GM21528 (cell line): ENCODE measurements at regions not wholly inside any gene's neighbourhood (a gene's known extent, or its start where the extent isn't known, plus 50 kb on each side); places are given as distances from the start of the nearest gene placed in this dataset.

Experiments
- ATAC-seq: cut with Tn5 transposase; IDR thresholded peaks from one replicate; pipeline ENCODE4 v1.9.1; 2021; ENCODE audit warnings: mild to moderate bottlenecking, moderate library complexity; ENCODE audit not compliant: unreplicated experiment, low FRiP score

DNA sequence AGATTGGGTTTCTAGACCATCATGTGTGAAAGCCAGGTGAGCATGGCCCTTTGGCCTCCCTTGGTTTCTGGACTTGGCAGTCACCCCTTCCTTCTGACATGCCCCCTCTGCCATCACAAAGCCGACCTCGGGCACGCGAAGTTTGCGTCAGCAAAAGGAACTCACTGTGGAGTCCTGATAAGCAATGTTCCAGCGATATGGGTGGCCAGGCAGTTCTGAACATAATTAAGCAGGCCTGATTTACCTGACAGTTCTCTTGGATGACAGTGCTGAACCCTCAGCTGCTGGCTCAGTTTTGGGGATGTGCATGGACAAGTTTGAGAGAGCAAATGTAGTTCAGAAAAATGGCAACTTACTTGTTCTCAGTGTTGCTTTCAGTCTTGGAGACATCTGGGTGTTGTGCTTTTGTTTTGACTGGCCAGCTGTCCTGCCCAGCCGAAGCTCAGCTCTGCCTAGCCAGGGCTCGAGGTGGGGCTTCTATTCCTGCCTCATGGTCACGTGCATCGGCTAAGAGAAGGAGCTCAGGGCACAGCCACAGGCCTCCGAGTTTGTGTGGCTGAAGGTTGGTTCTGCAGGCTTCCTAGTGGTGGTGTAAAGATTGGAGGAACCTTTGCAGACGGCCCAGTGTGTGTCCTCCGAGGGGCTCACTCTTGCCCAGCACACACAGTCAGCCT, 78.3 kb downstream of the CLDN34 start:
- ATAC-seq, result no peak

DNA sequence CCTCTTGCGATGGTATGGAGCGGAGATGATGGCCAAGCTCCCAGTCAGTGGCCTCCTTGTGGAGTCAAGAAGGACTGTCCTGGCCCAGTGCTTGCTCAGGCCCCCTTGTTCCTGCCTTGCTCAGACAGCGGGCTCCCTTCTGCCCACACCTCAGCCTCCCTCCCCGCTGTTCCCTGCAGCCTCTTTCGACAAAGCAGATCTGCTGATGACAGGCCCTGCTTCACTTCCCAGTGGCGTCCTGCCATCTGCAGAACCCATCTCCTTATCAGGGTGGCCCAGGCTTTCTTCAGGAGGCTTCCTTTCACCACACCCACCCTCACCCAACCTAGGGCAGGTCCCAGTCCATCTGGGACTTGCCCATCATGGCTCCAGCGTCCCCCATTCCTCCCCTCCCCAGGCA, 80.0 kb downstream of the CLDN34 start:
- ATAC-seq, result no peak

DNA sequence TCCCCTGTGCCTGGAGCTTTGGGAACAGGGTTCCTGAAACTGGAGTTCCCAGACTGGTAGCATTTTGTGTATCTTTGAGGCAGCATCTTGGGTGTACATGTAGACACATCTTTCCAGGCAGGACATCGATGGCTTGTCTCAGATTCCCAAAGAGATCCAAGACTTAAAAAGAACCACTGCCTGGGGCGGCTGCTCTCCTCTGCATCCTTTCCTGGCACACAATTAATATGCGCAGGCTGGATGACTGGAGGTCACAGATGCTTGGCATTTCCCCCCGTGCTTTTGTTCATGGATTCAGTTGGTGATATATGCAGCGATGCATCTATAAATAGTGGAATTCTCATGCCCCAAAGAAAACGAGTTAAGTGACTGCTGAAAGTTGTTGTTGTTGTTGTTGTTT, 80.5 kb downstream of the CLDN34 start:
- ATAC-seq, result no peak

DNA sequence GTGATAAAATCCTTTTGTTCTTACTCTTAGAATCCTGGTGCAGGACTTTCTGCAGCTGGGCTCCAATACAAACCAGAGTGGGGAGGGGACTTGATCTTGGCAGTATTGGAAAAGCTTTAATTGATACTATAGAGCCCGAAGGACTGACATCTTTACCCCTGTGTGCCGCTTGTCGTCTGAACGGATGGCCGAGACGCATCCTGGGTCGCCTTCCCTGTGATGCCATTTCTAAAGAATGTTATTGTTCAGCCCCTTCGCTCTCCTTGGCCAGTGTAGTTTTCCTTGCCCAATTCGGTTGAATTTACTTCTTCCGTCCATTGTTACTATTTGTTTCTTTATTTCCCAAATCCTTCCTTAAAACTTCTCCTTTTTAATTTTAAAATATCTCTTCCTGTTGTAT, 80.9 kb downstream of the CLDN34 start:
- ATAC-seq, result no peak

DNA sequence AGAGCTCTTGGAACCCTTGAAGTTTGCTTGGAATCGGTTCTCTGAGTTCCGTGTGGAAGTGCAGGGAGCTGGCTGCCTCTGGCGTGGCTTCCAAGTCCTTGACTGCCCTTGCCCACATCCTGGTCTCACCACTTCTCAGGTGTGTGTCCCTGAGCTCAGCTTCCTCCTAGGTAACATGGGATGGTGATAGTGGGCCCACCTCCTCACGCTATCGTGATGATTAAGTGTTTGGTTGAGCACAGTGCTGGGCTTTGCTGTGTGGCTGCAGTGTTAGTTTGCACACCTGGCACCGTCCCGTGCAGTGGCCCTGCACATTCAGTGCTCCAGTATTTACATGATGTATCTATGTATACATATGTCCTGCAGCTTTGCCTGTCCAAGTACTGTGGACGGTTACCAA, 81.5 kb downstream of the CLDN34 start:
- ATAC-seq, result no peak

DNA sequence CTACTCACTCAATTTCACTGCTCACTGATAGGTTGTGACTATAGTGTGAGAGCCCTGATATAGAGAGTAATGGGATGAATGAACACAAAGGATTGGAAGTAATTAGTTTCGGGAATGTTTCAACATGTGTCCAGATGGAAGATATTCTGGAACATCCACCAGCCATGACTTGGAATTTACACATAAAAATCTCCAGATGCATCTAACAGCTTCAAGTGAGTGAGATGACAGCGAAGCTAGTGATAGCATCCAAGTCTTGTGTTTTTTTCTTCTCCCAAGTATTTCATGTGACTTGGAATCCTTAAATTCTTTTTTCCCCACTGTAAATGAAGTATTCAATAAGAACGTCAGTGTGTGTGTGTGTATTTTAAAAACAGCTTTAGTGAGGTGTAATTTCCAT, 82.1 kb downstream of the CLDN34 start:
- ATAC-seq, result no peak

DNA sequence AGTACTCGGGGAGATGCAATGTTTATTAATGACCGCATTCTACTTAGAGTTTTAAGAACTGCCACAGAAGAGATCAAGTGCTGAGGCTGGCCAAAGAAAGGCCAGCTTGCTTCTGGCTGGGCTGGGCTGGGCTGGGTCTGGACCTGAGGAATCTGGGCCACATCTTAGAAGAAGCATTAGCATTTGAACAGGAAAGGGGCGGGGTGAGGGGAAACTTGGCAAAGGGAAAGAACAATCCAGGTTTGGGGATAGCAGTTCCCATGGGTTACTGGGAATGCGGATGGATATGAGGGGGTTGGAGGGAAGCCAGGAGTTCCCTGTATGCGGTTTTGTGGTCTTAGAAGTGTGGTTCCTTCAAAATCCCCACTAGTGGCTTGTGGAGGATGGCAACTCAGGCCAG, 83.3 kb downstream of the CLDN34 start:
- no peak for ATAC-seq

DNA sequence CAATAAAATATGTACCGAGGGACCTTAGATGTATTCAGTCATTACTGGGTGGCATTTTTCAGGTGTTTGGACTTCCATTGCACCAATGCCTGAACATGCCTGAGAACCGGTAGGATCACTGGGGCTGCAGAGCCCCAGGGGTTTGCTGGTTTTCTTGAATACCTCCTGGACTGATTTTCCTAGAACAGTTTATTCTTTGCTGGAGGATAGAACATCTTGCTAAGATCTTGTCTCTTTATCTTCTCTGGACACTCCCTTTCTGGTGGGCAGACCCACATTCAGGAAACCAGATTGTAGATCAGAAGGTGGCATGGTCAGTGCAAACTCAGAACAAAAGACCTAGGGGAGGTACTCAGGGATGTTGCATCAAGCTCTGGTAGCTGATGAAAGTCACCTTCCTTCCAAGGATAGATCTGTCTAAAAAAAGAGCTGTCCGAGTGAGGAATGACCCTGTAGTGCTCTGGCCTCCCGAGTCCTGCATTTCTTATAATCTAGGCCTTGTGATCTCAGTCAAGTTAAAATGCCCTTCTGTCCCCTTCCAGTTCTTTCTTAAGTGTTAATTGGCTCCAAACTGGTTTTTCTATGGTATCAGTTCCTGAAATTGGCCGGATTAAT, 84.8 kb downstream of the CLDN34 start:
- ATAC-seq, result no peak

DNA sequence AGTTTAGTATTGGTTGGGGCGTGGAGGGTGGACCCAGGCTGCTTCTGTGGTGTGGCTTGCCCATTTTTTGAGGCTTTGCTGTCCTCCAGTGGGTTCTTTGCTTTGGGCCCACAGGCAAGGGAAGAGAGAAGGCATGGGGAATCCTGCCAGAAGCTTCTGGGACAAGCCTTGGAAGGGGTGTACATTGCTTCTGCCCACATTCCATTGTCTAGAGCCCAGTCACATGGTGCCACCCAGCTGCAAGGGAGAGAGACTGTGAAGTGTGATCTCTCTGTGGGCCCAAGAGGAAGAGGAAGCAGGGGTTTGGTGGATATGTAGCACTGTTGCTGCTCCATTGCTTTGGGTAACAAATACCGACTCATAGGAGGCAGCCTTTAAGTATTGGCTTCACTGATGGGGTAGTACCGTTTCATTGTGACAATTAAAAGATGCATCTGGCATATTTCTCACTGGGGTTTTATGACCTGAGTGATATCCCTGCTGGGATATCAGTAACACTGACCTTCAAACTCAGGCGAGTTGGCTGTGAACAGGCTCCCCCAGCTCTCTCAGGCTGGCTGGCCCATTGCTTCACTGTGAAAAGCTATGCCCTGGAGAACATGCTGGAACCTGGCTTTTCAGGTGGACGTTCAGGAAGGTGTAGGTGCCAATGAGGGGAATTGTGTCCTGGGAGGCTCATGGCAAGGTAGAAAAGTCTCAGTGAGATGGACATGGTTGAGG, 85.9 kb downstream of the CLDN34 start:
- no peak for ATAC-seq

DNA sequence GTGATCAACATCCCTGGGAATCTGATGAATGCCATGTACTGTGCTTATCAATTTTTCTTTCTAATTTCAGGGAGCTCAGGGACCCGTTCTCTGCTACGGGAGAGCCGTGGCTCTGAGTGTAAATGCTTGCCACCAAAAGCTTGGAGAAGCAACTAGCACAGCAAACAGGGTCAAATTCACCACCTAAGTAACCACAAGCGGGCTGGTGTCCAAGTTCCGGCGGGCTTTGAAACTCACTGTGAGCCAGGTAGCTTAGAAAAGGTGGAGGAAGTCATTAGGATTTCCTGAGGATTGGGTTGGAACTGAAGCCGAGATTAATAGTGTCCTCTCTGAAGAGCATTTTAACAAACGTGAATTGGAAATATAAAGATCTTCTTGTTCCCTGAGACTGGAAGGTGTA, 87.2 kb downstream of the CLDN34 start:
- no peak for ATAC-seq

DNA sequence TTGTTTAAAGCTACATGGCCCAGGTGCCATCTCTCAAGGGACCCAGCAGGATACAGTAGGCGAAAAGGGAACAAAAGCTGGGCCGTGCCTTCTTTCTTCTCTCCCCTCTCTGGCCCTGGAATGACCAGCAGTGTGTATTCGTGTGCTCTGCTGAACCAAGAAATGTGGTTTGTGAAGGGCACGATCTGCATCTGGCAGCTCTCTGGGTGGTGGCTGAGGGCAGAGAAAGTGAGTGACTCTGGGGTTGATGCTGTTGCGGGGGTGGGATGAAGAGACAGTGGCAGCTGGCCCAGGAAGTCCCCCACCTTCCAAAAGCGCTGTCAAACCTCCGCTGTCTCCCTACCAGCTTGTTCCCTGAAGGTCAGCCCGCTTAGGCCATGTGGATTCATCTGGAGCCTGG, 88.3 kb downstream of the CLDN34 start:
- no peak for ATAC-seq

DNA sequence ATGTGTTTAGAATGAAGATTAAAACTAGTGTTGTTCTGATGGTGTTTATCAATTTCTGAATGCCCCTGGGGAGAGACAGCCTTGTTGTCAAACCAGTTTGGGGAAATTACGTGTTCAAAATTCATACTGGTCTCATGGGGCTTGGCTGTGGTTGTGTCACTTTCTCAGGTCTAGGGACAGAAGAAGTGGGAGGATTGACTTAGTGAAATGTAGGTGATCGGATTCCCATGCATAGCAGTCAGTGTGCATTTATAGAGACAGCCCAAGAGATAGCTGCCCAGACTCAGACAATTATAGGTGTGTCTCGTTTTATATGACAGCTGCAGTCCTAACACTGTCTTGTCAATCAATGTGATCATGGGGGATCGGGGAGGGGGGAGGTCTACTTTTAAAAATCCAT, 94.4 kb upstream of the CLCN4 start:
- no peak for ATAC-seq

DNA sequence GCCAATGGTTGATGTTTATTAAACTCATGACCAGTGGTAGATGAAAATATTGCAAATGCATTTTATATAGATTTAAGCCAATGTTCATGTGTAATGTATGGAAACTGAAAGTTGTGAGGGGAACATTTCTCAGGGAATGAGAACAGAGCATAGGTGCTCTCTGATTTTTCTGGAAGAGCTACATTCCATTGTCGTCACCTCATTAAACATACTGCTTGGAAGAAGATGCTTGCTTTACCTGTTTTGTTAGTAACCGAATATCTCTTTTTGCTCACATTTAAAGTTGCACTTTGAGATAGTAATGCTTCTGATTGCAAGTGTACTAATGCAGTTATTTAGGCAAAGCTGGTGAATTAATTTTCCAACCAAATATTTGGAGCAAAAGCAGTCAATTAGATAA, 93.8 kb upstream of the CLCN4 start:
- no peak for ATAC-seq

DNA sequence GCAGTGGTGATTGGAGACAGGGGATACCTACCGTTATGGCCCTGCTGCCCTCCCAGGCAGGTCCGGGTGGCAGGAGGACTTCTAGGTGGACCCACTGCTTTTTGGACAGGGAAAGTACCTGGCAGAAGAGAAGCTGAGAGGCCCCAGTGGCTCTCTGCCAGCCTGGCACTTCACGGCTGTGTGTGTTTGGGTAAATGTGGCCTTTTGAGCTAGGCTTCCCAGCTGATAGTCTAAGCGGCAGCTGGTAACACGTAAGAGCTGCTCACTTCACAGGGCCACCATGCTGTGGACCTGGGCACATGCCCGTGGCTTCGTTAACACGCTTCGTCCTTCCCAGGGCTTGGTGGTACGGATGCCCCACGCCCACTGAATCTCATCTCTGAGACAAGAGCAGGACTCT, 92.0 kb upstream of the CLCN4 start:
- no peak for ATAC-seq

DNA sequence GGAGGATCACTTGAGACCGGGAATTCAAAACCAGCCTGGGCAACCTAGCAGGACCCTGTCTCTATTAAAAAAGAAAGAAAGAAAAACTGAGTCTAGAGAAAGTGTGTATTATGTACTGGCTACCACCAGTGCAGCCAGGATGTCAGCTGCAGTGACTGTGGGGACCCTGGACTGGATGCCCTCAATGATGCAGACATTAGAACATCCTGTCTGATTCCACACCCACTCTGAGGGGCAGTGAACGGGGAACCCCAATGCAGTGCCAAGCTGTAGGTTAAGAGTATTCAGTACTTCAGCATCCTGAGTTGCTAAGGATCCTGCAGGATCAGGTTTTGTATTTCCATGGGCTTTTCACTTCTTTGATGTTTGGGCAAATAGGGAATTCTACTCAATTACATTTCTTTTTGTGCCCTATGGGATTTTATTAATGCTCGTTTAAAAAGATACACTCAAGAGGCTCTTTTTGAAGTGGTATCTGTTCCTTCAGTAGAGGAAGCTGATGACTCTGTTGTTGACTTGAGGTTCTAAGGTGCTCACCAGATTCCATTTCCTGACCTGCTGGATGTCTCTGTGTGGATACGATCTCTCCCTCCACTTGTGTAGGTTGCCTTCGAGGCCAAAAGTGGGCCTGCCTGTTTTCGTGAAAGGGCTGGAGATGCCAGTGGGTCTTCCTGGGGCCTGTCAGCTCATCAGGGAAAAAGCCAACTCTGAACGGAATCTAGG, 85.9 kb upstream of the CLCN4 start:
- no peak for ATAC-seq

DNA sequence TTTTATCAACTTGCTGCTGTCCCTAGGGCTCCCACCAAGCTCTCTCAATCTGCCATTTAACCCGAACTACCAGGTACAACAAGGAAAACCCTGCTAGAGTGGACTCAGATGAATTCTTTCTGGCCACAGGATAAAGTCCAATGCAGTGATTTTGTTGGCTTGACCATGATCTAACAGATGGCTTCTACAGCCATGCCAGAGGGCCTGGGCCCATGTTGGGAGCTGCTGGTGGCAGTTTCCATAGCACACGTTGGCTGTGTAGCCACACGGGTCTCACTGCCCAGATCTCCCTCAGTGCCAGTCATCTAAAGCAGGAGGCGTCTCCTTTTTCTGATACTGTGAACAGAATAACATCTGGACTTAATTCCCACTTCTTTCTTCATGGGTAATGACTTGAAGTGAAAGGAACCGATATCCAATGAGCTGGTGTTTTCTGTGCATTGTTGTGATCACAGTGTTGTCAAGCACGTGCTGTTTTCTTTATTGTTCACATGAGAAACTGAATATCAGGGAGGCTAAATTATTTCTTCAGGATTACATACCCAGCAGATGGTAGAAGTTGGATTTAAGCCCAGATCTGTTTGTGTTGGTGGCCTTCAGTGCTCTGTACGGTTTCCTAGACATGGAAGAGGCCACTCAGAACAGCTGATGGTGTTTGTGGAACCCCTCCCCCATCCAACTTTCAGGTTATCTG, 85.2 kb upstream of the CLCN4 start:
- no peak for ATAC-seq

DNA sequence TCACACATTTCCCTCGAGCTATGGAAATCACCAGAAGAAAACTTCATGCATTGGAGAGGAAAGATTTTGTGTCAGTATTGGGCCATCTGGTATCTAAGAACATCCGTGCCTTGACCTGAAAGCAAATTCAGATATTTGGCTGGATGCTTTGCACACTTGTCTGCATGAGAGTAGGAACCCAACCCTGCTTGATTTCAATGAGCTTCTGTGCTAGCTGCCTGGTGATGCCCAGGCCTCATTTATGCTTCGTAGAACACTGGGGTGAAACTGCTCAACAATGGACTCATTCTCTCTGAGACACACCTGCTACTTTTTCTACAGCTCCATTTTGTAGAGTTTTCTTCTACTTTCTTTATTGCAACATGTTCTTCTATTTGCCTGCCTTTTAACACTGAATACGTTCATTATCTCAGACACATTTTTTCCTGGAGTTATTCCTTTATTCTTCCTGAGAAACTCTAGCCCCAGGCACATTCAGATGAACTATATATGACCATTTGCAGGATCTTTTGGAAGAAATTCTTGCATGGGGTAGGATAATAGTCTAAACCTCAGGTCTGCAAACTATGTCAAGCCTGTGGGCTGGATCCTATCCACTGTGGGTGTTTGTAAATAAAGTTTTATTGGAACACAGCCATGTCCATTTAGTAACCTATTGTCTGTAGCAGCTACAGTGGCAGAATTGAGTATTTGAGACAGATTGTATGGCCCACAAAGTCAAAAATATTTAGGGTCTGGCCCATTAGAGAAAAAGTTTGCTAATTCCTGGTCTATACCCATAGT, 83.8 kb upstream of the CLCN4 start:
- ATAC-seq, result no peak

DNA sequence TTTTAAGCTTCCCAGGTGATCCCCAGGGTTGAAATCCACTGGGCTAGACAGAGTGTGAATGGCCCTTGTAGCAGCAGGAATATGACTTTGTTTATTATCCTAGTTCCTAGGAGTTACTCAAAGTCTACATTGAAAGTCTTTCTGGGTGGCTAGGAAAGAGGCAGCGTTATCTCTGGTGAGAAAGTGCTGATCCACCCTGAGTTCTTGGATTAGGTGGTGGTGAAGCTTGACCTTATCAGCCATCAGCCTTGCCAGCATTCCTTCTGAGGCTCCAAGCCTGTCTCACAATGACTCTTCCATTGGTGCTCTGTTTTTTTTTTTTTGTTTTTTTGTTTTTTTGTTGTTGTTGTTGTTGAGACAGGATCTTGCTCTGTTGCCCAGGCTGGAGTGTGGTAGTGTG, 83.1 kb upstream of the CLCN4 start:
- ATAC-seq, result no peak

DNA sequence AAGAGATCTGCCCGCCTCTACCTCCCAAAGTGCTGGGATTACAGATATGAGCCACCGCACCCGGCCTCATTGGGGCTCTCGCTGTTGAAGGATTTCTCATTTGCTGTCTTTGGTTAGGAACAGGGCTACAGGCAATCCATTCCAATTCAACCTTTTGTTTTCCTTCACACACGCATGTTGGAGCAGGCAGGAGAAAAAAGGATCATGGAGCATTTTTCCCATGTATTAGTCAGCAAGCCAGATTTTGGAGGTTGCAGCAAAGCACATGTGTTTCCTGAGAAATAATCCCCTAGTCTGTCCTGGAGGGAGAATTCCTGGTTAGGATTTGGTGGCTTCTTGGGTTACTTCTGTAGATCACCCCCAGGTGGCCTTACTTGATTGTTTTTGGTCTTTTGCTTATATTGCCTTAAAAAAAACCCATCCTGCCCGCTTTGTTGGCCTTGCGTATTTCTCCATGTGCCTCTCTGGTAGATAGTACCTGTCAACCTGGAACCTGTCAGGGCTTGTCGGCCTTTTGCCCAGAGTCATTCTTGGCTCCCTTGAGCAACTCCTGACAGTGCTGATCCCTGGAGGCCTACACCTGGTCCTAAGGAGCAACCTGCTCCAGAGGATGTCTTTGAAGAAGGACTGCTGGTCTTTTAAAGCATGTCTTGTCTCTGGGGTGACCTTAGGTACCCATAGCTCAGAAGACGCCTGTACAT, 82.4 kb upstream of the CLCN4 start:
- no peak for ATAC-seq
